DOHH2 (cell line): ENCODE measurements at regions not wholly inside any gene's neighbourhood (a gene's known extent, or its start where the extent isn't known, plus 50 kb on each side); places are given as distances from the start of the nearest gene placed in this dataset.

Experiments
- H3F3A ChIP-seq: fragments of 200-600 bp; sonication (generic), shearing (Covaris generic); 2 replicates; pipeline ENCODE4 v1.6.0; 2016; ENCODE audit warnings: antibody characterized with exemption, mild to moderate bottlenecking; ENCODE audit not compliant: control insufficient read depth, insufficient read depth
- H3K27ac ChIP-seq: fragments of 200-600 bp; sonication (generic); 2 replicates; pipeline ENCODE4 v1.5.1; 2014; ENCODE audit warnings: low read depth, mild to moderate bottlenecking, low read length, moderate library complexity
- H3K27me3 ChIP-seq: fragments of 200-600 bp; sonication (generic); 2 replicates; pipeline ENCODE4 v1.6.1; 2014; ENCODE audit warnings: mild to moderate bottlenecking, low read length, mixed read lengths; ENCODE audit not compliant: control insufficient read depth
- H3K36me3 ChIP-seq: fragments of 200-600 bp; sonication (generic); 2 replicates; pipeline ENCODE4 v1.6.1; 2014; ENCODE audit warnings: mild to moderate bottlenecking, low read length, moderate library complexity, mixed read lengths; ENCODE audit not compliant: control insufficient read depth
- H3K4me1 ChIP-seq: fragments of 200-600 bp; sonication (generic); 2 replicates; pipeline ENCODE4 v1.6.1; 2014; ENCODE audit warnings: mild to moderate bottlenecking, low read length, mixed read lengths; ENCODE audit not compliant: control insufficient read depth
- H3K4me2 ChIP-seq: fragments of 200-600 bp; sonication (generic); 2 replicates; pipeline ENCODE4 v1.6.0; 2014; ENCODE audit warnings: mild to moderate bottlenecking, low read length, moderate library complexity
- H3K4me3 ChIP-seq: fragments of 200-600 bp; sonication (generic); 2 replicates; pipeline ENCODE4 v1.5.1; 2014; ENCODE audit warnings: mild to moderate bottlenecking, low read length, mixed read lengths
- H3K79me2 ChIP-seq: fragments of 200-600 bp; sonication (generic); 2 replicates; pipeline ENCODE4 v1.6.1; 2014; ENCODE audit warnings: mild to moderate bottlenecking, low read length, mixed read lengths; ENCODE audit not compliant: control insufficient read depth
- H3K9me2 ChIP-seq: fragments of 200-600 bp; sonication (generic); replicated peaks from 2 replicates; pipeline ENCODE4 v1.6.1; 2014; ENCODE audit warnings: mild to moderate bottlenecking, low read length, mixed read lengths; ENCODE audit not compliant: control insufficient read depth
- H3K9me3 ChIP-seq: fragments of 200-600 bp; sonication (generic); 2 replicates; pipeline ENCODE4 v1.6.1; 2014; ENCODE audit warnings: antibody characterized with exemption, low read length, mixed read lengths; ENCODE audit not compliant: control insufficient read depth, insufficient read depth
- H4K20me1 ChIP-seq: fragments of 200-600 bp; sonication (generic); 2 replicates; pipeline ENCODE4 v1.6.0; 2014; ENCODE audit warnings: low read depth, mild to moderate bottlenecking, antibody characterized with exemption, low read length, moderate library complexity; ENCODE audit not compliant: control insufficient read depth, insufficient read depth
- EZH2phosphoT487 ChIP-seq: fragments of 200-600 bp; sonication (generic); IDR thresholded peaks from 2 replicates; pipeline ENCODE4 v1.6.1; 2017; ENCODE audit warnings: borderline replicate concordance, mild to moderate bottlenecking, antibody characterized with exemption, low read length, moderate library complexity, mixed read lengths
- TF ChIP-seq, protein P1 (sequence below): fragments of 200-600 bp; sonication (generic); IDR thresholded peaks from one replicate; pipeline ENCODE4 v1.5.1; 2014; ENCODE audit warnings: antibody characterized with exemption, mild to moderate bottlenecking, low read depth, low read length; ENCODE audit not compliant: poor library complexity, severe bottlenecking

GRCh38 chr21:19608101-19608621 lies 1204.6 kb upstream of the TMPRSS15 start:
- no peaks in the 10 kb centered on the region for H3K36me3 ChIP-seq
- no peaks in the 10 kb centered on the region for H4K20me1 ChIP-seq
- H3K27ac ChIP-seq, result no peak overlapping the region
- no peaks in the 10 kb centered on the region for H3K27me3 ChIP-seq
- no peaks in the 10 kb centered on the region for H3F3A ChIP-seq
- no peak overlapping the region for H3K4me2 ChIP-seq
- no peaks in the 10 kb centered on the region for H3K79me2 ChIP-seq
- TF ChIP-seq, protein P1, sequence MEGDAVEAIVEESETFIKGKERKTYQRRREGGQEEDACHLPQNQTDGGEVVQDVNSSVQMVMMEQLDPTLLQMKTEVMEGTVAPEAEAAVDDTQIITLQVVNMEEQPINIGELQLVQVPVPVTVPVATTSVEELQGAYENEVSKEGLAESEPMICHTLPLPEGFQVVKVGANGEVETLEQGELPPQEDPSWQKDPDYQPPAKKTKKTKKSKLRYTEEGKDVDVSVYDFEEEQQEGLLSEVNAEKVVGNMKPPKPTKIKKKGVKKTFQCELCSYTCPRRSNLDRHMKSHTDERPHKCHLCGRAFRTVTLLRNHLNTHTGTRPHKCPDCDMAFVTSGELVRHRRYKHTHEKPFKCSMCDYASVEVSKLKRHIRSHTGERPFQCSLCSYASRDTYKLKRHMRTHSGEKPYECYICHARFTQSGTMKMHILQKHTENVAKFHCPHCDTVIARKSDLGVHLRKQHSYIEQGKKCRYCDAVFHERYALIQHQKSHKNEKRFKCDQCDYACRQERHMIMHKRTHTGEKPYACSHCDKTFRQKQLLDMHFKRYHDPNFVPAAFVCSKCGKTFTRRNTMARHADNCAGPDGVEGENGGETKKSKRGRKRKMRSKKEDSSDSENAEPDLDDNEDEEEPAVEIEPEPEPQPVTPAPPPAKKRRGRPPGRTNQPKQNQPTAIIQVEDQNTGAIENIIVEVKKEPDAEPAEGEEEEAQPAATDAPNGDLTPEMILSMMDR, result no peak
- no peak for TF ChIP-seq EZH2phosphoT487
- H3K9me2 ChIP-seq, result no peaks in the 10 kb centered on the region
- H3K4me1 ChIP-seq, result no peaks in the 10 kb centered on the region
- H3K9me3 ChIP-seq, result no peaks in the 10 kb centered on the region; the same call in 1 of the 2 replicates
- H3K4me3 ChIP-seq, result no peak overlapping the region

DNA sequence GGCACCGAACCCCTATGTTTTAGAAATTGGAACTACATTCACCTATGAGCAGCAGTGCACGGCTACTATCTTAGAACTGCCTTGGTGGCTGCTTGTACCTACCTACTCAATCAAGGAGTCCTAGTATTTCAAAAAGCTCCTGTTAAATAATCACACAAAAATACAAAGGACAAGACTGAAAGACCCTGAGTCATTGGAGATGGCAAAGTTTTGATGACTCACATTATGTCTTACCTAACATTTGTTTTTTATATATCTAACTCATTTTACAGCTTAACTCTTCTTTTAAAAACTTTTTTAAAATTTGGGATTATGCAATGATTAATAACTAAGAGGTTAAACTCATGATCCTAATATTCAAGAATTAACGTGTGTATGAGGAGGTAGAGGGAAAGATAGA lies 1206.0 kb upstream of the TMPRSS15 start:
- no peaks in the 10 kb centered on the region for H3F3A ChIP-seq
- no peaks in the 10 kb centered on the region; the same call in 1 of the 2 replicates for H3K9me3 ChIP-seq
- H3K4me1 ChIP-seq, result no peaks in the 10 kb centered on the region
- H3K4me3 ChIP-seq, result no peak overlapping the region
- no peaks in the 10 kb centered on the region for H3K9me2 ChIP-seq
- H3K79me2 ChIP-seq, result no peaks in the 10 kb centered on the region
- H4K20me1 ChIP-seq, result no peaks in the 10 kb centered on the region
- no peak overlapping the region for H3K27ac ChIP-seq
- H3K27me3 ChIP-seq, result no peaks in the 10 kb centered on the region
- TF ChIP-seq, protein P1, result no peak
- TF ChIP-seq EZH2phosphoT487, result no peak
- H3K4me2 ChIP-seq, result no peak overlapping the region
- H3K36me3 ChIP-seq, result no peaks in the 10 kb centered on the region

- Histone ChIP-seq H3K79me2 (no peaks in the 10 kb centered on the region), H3K4me1 (no peaks in the 10 kb centered on the region), H3K27me3 (no peaks in the 10 kb centered on the region), H3K36me3 (no peaks in the 10 kb centered on the region), H3K4me3 (no peak overlapping the region), H3K9me2 (no peaks in the 10 kb centered on the region), H4K20me1 (no peaks in the 10 kb centered on the region), H3K4me2 (no peak overlapping the region), H3K27ac (no peak overlapping the region), H3F3A (no peaks in the 10 kb centered on the region), H3K9me3 (peaks cover 4% of the 10 kb centered on the region; the same call in 1 of the 2 replicates)
- no peak for TF ChIP-seq EZH2phosphoT487
- TF ChIP-seq, protein P1, result no peak
These were observed 1218.4 kb upstream of the TMPRSS15 start for GRCh38 chr21:19621837-19622496.
